GM12878 (cell line): ENCODE measurements at regions not wholly inside any gene's neighbourhood (a gene's known extent, or its start where the extent isn't known, plus 50 kb on each side); places are given as distances from the start of the nearest gene placed in this dataset.

ENCODE experiments used
- ATAC-seq: fragments of 200-7000 bp; cut with Tn5 transposase; 3 replicates; pipeline ENCODE4 v1.9.1; 2020; ENCODE audit warnings: mild to moderate bottlenecking, moderate library complexity
- BruUV-seq: library from RNA; stranded (reverse); fragments of 400-500 nt; replicated peaks from 2 replicates; lab custom pipeline; 2021; lab: Mats Ljungman, UMichigan
- CTCF ChIA-PET: fragments of 300-600 bp; sonication (Branson Sonifier 250); formaldehyde crosslinking; extraction: SDS; loops from one replicate; lab custom pipeline; 2021; ENCODE audit warnings: inconsistent platforms; lab: Yijun Ruan, JAX
- POLR2A ChIA-PET: fragments of 350-600 bp; formaldehyde crosslinking; extraction: SDS; loops from one replicate; lab custom pipeline; 2021; ENCODE audit warnings: inconsistent platforms; lab: Charles Lee
- RAD21 ChIA-PET: fragments of 300-600 bp; sonication (Branson Sonifier 250); formaldehyde crosslinking; loops from one replicate; lab custom pipeline; 2023; ENCODE audit warnings: antibody characterized with exemption; ENCODE audit not compliant: unreplicated experiment; lab: Charles Lee
- SMC1A ChIA-PET: fragments of 300-600 bp; sonication (Branson Sonifier 250); formaldehyde crosslinking; loops from one replicate; lab custom pipeline; 2023; ENCODE audit not compliant: unreplicated experiment, uncharacterized antibody; lab: Charles Lee
- DNase-seq: peaks from one replicate; pipeline ENCODE4 v3.0.0-alpha.2; 2011; ENCODE audit warnings: low read depth, low spot score
- FAIRE-seq: peaks from 3 replicates; lab custom pipeline; 2011; peaks lifted over from hg19 to GRCh38; lab: Jason Lieb, UNC
- H2AFZ ChIP-seq: 2 replicates; pipeline ENCODE4 v1.6.0; 2011; ENCODE audit warnings: low read depth, low read length, control low read depth; ENCODE audit not compliant: control insufficient read depth
- H3K27ac ChIP-seq: 2 replicates; pipeline ENCODE4 v1.5.1; 2011; ENCODE audit warnings: control low read depth; ENCODE audit not compliant: control insufficient read depth, insufficient read depth
- H3K27me3 ChIP-seq, 2 experiments: replicated peaks in 1 of 2; 2 replicates each; pipeline versions ENCODE4 v1.6.0 to v1.6.1; 2011; ENCODE audit warnings: low read length in 1 of 2; ENCODE audit not compliant: control insufficient read depth in 2 of 2, insufficient read depth in 2 of 2
- H3K36me3 ChIP-seq, 2 experiments: 2 replicates each; pipeline ENCODE4 v1.5.1; 2011; ENCODE audit warnings: low read length in 1 of 2; ENCODE audit not compliant: control insufficient read depth in 2 of 2, insufficient read depth in 2 of 2
- H3K4me1 ChIP-seq: 2 replicates; pipeline ENCODE4 v1.6.1; 2011; ENCODE audit warnings: mild to moderate bottlenecking, low read length, moderate library complexity, mixed read lengths; ENCODE audit not compliant: control insufficient read depth, insufficient read depth
- H3K4me2 ChIP-seq: 2 replicates; pipeline ENCODE4 v1.6.0; 2011; ENCODE audit warnings: control low read depth; ENCODE audit not compliant: control insufficient read depth, insufficient read depth
- H3K4me3 ChIP-seq: fragments of 200-600 bp; sonication (generic); 2 replicates; pipeline ENCODE4 v1.5.1; 2016
- H3K79me2 ChIP-seq: 2 replicates; pipeline ENCODE4 v1.6.0; 2011; ENCODE audit warnings: low read length; ENCODE audit not compliant: control insufficient read depth, insufficient read depth
- H3K9ac ChIP-seq: 2 replicates; pipeline ENCODE4 v1.8.0; 2011; ENCODE audit warnings: low read length, control low read depth, mixed read lengths; ENCODE audit not compliant: control insufficient read depth, insufficient read depth
- H3K9me3 ChIP-seq: replicated peaks from 3 replicates; pipeline ENCODE4 v1.5.1; 2011; ENCODE audit warnings: mild to moderate bottlenecking, low read length; ENCODE audit not compliant: control insufficient read depth, insufficient read depth
- H4K20me1 ChIP-seq: 2 replicates; pipeline ENCODE4 v1.6.0; 2011; ENCODE audit not compliant: control insufficient read depth, insufficient read depth
- ATF2 ChIP-seq: IDR thresholded peaks from 2 replicates; pipeline ENCODE4 v1.6.1; 2012; ENCODE audit warnings: low read length, inconsistent platforms
- DPF2 ChIP-seq: fragments of 450-650 bp; IDR thresholded peaks from 2 replicates; pipeline ENCODE4 v1.6.1; 2017; ENCODE audit warnings: mild to moderate bottlenecking
- EED ChIP-seq: sonication (generic); IDR thresholded peaks from 2 replicates; pipeline ENCODE4 v1.6.1; 2016; ENCODE audit warnings: antibody characterized with exemption, low read depth
- FOXM1 ChIP-seq: IDR thresholded peaks from 2 replicates; pipeline ENCODE4 v1.6.1; 2012; ENCODE audit warnings: low read depth, mild to moderate bottlenecking, inconsistent platforms, low read length, moderate library complexity
- JUND ChIP-seq: IDR thresholded peaks from 2 replicates; pipeline ENCODE4 v1.6.1; 2012; ENCODE audit warnings: low read depth, mild to moderate bottlenecking, low read length, improper control_type of control experiment, moderate library complexity
- KDM1A ChIP-seq: fragments of 200-600 bp; sonication (generic); IDR thresholded peaks from 2 replicates; pipeline ENCODE4 v1.6.1; 2016; ENCODE audit warnings: borderline replicate concordance
- PML ChIP-seq: IDR thresholded peaks from 2 replicates; pipeline ENCODE4 v1.6.1; 2012; ENCODE audit warnings: low read length, inconsistent platforms
- POLR2AphosphoS5 ChIP-seq: IDR thresholded peaks from 2 replicates; pipeline ENCODE4 v1.6.1; 2011; ENCODE audit warnings: mild to moderate bottlenecking, low read length, inconsistent platforms
- POU2F2 ChIP-seq: IDR thresholded peaks from 3 replicates; pipeline ENCODE4 v1.6.1; 2011; ENCODE audit warnings: low read depth, mild to moderate bottlenecking, low read length, borderline replicate concordance
- RAD21 ChIP-seq: IDR thresholded peaks from 2 replicates; pipeline ENCODE4 v1.6.1; 2011; ENCODE audit warnings: mild to moderate bottlenecking, low read depth, low read length, moderate library complexity; ENCODE audit not compliant: insufficient read depth
- RAD51 ChIP-seq: fragments of 450-650 bp; IDR thresholded peaks from 2 replicates; pipeline ENCODE4 v1.6.1; 2016; ENCODE audit warnings: moderate library complexity, mild to moderate bottlenecking, inconsistent platforms
- REST ChIP-seq: IDR thresholded peaks from 2 replicates; pipeline ENCODE4 v1.6.1; 2012; ENCODE audit warnings: mild to moderate bottlenecking, low read depth, low read length
- RFX5 ChIP-seq: IDR thresholded peaks from 2 replicates; pipeline ENCODE4 v1.6.1; 2011; ENCODE audit warnings: low read depth, low read length, improper control_type of control experiment
- SMC3 ChIP-seq: IDR thresholded peaks from 2 replicates; pipeline ENCODE4 v1.6.1; 2011; ENCODE audit warnings: low read length, improper control_type of control experiment, borderline replicate concordance
- SREBF2 ChIP-seq: IDR thresholded peaks from 2 replicates; pipeline ENCODE4 v1.6.1; 2012; ENCODE audit warnings: mild to moderate bottlenecking, low read length
- ZNF24 ChIP-seq: fragments of 450-650 bp; IDR thresholded peaks from 2 replicates; pipeline ENCODE4 v1.6.1; 2017; ENCODE audit warnings: antibody characterized with exemption, mild to moderate bottlenecking
- in situ Hi-C: fragments of 300-500 bp; cut with MboI; formaldehyde crosslinking; loops from 9 replicates; pipeline ENCODE4 v1.14.3; 2018; ENCODE audit warnings: mixed read lengths
- intact Hi-C: fragments of 100-400 bp; cut with micrococcal nuclease; formaldehyde crosslinking; loops from one replicate; pipeline ENCODE4 v1.14.2; 2022; ENCODE audit not compliant: unreplicated experiment
- TF ChIP-seq, protein P1 (sequence below): IDR thresholded peaks from 2 replicates; pipeline ENCODE4 v1.6.1; 2011; ENCODE audit warnings: mild to moderate bottlenecking, low read depth, low read length, moderate library complexity; ENCODE audit not compliant: insufficient replicate concordance

DNA sequence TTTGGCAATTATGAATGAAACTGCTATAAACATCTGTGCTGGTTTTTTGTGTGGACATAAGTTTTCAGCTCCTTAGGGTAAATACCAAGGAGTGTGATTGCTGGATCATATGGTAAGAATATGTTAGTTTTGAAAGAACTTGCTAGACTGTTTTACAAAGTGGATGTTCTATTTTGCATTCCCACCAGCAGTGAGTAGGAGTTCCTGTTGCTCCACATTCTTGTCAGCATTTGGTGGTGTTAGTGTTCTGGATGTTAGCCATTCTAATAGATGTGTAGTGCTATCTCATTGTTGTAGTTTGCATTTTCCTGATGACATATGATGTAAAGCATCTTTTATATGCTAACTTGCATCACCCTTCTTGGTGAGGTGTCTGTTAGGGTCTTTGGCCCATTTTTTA is 304.6 kb downstream of the NUP35 start:
- in situ Hi-C loops (no loop called here), intact Hi-C loops (no loop called here)
- TF ChIP-seq RFX5 (no peak), EED (no peak), ZNF24 (no peak), JUND (no peak), FOXM1 (no peak), REST (no peak), RAD51 (no peak), RAD21 (no peak), KDM1A (no peak), POLR2AphosphoS5 (no peak), ATF2 (no peak), SREBF2 (no peak), DPF2 (no peak), SMC3 (no peak), PML (no peak), POU2F2 (no peak)
- TF ChIP-seq, protein P1, sequence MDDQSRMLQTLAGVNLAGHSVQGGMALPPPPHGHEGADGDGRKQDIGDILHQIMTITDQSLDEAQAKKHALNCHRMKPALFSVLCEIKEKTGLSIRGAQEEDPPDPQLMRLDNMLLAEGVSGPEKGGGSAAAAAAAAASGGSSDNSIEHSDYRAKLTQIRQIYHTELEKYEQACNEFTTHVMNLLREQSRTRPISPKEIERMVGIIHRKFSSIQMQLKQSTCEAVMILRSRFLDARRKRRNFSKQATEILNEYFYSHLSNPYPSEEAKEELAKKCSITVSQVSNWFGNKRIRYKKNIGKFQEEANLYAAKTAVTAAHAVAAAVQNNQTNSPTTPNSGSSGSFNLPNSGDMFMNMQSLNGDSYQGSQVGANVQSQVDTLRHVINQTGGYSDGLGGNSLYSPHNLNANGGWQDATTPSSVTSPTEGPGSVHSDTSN, result no peak
- H3K27ac ChIP-seq, result no peak overlapping the region
- no peak overlapping the region for H3K4me2 ChIP-seq
- ChIA-PET CTCF (no interaction called here), POLR2A (no interaction called here), SMC1A (no interaction called here), RAD21 (no interaction called here)
- H4K20me1 ChIP-seq, result no peaks in the 10 kb centered on the region
- H3K27me3 ChIP-seq, result no peaks in the 10 kb centered on the region
- no peak overlapping the region for H2AFZ ChIP-seq
- no TSS peak for BruUV-seq
- H3K79me2 ChIP-seq, result no peaks in the 10 kb centered on the region
- no peak overlapping the region for H3K4me3 ChIP-seq
- no peaks in the 10 kb centered on the region for H3K4me1 ChIP-seq
- DNase-seq, result no peak
- no peak overlapping the region for H3K9ac ChIP-seq
- FAIRE-seq, result no peak
- H3K36me3 ChIP-seq, result no peaks in the 10 kb centered on the region
- H3K9me3 ChIP-seq, result no peaks in the 10 kb centered on the region
- no peak for ATAC-seq
